ENCODE measurements at regions not wholly inside any gene's neighbourhood (a gene's known extent, or its start where the extent isn't known, plus 50 kb on each side); places are given as distances from the start of the nearest gene placed in this dataset.

DNA sequence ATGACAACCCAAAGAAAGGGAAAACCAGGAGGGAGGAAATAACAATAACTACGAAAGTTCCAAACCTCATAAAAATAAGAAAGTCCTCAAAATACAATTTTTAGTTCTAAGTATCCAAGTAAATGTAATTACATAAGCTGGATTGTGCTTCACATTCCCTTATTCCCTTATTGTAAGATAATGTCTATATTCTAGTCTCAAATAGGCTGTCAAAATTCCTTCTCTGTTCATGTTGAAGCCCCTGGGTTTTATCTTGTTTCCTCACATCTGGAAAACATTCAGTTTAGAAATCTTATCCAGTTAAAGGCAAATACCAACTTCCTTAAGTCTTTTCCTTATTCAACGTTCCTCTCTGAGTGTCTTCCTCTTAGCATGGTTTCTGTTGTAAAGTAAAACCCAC is 282.3 kb downstream of the CD109 start:
- TF ChIP-seq, protein P1, sequence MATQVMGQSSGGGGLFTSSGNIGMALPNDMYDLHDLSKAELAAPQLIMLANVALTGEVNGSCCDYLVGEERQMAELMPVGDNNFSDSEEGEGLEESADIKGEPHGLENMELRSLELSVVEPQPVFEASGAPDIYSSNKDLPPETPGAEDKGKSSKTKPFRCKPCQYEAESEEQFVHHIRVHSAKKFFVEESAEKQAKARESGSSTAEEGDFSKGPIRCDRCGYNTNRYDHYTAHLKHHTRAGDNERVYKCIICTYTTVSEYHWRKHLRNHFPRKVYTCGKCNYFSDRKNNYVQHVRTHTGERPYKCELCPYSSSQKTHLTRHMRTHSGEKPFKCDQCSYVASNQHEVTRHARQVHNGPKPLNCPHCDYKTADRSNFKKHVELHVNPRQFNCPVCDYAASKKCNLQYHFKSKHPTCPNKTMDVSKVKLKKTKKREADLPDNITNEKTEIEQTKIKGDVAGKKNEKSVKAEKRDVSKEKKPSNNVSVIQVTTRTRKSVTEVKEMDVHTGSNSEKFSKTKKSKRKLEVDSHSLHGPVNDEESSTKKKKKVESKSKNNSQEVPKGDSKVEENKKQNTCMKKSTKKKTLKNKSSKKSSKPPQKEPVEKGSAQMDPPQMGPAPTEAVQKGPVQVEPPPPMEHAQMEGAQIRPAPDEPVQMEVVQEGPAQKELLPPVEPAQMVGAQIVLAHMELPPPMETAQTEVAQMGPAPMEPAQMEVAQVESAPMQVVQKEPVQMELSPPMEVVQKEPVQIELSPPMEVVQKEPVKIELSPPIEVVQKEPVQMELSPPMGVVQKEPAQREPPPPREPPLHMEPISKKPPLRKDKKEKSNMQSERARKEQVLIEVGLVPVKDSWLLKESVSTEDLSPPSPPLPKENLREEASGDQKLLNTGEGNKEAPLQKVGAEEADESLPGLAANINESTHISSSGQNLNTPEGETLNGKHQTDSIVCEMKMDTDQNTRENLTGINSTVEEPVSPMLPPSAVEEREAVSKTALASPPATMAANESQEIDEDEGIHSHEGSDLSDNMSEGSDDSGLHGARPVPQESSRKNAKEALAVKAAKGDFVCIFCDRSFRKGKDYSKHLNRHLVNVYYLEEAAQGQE (IDR thresholded peaks at IDR 0.05; ENCODE audit: low read depth): no peak
- no peak for TF ChIP-seq TCF12 (IDR thresholded peaks at IDR 0.05; ENCODE audit: low read depth)
- no peak for TF ChIP-seq EP300 (IDR thresholded peaks at IDR 0.05; ENCODE audit: borderline replicate concordance)
- TF ChIP-seq, protein P2, sequence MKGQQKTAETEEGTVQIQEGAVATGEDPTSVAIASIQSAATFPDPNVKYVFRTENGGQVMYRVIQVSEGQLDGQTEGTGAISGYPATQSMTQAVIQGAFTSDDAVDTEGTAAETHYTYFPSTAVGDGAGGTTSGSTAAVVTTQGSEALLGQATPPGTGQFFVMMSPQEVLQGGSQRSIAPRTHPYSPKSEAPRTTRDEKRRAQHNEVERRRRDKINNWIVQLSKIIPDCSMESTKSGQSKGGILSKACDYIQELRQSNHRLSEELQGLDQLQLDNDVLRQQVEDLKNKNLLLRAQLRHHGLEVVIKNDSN (IDR thresholded peaks at IDR 0.05): no peak
- no peak for TF ChIP-seq YY1 (IDR thresholded peaks at IDR 0.05; ENCODE audit: low read depth)
- TF ChIP-seq, protein P3, sequence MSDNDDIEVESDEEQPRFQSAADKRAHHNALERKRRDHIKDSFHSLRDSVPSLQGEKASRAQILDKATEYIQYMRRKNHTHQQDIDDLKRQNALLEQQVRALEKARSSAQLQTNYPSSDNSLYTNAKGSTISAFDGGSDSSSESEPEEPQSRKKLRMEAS (IDR thresholded peaks at IDR 0.05): no peak

Measured in Ishikawa (cell line).